HCEC 1CT (cell line): ENCODE measurements at regions not wholly inside any gene's neighbourhood (a gene's known extent, or its start where the extent isn't known, plus 50 kb on each side); places are given as distances from the start of the nearest gene placed in this dataset.
A peak's percentile ranks its signal among the peaks of the same experiment; 100 is the strongest.

Experiments used
- DNase-seq: peaks from one replicate; pipeline ENCODE4 v3.0.0-alpha.2; 2017

DNA sequence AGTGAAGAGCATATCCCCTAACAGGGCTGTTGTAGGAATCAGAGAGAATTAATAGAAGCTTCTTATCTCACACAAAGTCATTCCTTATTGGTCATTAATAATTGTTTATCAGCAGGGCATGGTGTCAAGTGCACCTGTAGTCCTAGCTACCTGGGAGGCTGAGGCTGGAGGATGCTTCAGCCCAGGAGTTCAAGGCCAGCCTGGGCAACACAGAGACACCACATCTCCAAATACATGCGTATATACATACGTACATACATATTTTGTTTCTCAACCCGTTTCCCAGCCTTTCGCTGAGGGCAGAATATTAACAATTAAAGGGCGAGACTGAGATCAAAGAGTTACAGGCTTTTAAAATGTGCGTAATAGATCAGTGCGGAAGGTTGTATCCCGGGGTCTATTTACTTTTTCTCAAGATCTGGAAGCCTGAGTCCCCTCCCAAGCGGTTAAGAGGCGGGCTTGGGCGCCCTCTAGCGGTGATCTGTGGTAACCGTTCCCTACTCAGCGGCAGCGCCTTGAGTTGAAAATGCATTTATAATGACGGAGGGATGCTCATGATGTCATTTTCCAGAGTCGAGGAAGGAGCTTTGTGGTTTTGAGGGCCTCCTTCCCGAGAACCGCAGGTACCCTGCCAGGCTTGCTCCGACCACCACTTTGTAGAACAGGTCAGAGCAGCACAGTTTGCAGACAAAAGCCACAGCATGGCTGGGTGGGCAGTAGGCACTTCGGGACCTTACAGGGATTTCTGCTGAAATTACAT lies 169.6 kb upstream of the GPR12 start:
- DNase-seq, result peak; percentile 39

GRCh38 chr13:26927511-26927910 lies 166.9 kb upstream of the GPR12 start:
- no peak for DNase-seq

DNA sequence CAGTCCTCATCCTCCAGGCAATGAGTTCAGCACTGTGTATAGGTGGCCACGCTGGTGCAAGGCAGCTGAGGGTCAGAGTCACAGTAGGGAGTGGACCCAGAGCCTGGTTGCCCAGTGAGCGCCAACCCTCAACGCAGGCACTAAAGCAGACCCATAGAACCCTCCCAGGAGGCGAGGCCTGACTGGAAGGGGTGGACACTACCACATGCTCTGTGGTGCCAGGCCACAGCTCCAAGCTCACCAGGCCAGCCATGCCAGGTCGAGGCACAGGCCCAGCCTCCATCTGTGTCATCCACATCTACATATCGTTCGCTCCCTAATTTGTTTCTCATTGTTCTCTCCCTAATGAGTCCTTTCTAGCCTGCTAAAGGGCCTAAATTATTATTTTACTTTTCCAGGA lies 165.8 kb upstream of the GPR12 start:
- no peak for DNase-seq

DNA sequence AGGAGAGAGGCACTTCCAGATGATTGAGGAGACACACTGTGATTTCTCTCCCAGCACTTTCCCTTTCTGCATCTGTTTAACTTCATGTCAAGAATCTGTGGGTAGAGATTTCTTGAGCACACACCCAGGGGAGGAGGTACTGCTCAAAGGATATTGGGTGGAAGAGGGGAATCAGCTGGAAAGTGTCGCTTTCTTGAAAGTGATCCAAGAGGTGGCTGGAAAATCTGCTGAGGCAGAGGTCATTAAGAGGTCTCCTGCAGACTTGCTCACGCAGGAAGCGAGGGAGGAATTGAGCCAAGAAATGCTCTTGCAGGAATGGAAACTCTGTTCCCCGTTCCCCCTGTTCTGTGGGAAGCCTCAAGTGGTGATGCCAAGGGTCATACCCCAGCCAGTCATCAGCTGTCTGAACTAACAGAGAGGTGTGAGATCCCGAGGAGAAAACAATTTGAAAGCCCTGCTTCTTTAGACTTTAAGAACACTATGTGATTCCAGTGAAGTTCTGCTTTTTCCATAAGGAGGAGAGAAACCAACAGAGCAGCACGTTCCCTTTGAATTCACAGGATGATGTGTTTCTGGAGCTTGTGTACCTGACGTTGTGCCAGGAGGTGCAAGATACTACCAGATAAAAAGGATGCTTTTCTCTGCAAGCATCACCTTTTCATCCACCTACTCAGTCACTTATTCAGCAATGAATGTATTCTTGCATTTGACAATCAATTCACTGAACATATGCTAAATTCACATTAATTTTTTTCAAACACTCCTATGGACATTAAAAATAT lies 163.4 kb upstream of the GPR12 start:
- peak; percentile 29 for DNase-seq

GRCh38 chr13:26921918-26922317 lies 161.3 kb upstream of the GPR12 start:
- DNase-seq, result no peak

DNA sequence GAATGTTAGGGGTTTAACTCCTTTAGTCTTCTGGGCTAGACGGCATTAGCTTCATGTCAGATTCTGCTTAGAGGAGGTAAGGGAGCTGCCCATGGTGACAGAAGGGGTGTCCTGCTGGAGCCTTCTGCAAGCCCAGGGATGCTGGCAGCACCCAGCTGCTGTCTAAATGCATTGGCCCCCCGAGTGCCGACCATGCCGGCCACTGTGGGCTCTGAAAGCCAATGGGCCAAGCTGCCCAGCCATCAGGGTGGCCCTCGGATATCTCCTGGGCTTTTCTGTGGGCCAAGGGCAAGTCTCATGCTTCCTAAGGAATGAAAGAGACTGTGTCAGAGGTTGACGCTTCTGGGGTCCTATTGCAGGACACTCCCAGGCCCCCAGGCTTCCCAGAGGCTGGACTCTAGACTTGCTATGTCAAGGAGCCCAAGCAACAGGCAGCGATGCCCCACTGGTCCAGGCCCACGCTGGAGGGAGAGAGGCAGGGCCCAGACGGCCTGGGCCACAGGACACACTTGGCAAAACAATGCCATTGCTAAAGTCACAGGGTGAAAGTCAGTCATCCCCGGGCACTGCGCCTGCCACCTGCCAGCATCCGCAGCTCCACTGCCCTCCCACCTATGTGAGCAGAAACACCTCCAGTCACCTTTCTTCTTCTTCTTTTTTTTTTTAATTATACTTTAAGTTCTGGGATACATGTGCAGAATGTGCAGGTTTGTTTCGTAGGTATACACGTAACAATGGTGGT lies 160.2 kb upstream of the GPR12 start:
- no peak for DNase-seq

DNA sequence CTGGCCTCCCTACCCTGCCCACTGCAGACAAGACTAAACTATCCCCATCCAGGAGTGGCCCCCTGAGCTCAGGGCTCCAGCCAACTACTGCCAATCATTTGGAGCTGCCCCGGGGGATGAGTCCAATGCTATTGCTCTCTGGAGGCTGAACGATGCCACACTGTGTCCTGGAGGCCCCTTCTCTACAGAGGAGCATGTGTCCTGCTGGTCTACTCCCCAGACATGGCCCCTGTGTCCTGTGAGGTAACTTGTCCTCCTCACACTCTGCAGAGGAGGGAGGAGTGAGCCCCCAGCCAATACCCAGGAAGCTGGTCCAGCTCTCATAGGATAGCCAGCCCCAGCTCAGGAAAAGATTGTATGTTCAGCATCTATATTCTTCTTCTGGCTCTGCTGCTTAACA lies 159.1 kb upstream of the GPR12 start:
- no peak for DNase-seq

- DNase-seq, result no peak
Observed at GRCh38 chr13:26919311-26919710, 158.7 kb upstream of the GPR12 start.

- DNase-seq, result no peak
Observed at GRCh38 chr13:26914624-26915023, 154.0 kb upstream of the GPR12 start.

- DNase-seq, result no peak
Observed at GRCh38 chr13:26914148-26914547, 153.6 kb upstream of the GPR12 start.

GRCh38 chr13:26910754-26911465 lies 150.3 kb upstream of the GPR12 start:
- no peak for DNase-seq

DNA sequence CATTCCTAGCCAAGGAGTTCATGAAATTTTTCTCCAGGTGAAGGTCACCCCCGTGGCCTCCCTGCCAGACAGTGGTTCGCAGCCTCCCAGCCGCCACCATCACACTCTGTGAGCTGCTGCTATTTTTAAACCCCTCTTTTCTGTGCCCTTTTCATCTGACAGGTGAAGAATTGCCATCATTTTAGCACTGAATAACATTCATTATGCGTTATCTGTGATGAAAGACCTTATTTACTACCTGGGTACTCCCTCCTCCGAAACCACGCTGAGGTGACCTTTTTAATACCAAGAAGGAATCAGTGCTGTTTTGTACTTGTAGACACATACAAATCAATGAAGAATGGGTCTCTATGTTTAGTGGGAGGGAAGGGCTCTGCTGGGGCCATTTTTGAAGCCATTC lies 148.9 kb upstream of the GPR12 start:
- DNase-seq, result no peak

DNA sequence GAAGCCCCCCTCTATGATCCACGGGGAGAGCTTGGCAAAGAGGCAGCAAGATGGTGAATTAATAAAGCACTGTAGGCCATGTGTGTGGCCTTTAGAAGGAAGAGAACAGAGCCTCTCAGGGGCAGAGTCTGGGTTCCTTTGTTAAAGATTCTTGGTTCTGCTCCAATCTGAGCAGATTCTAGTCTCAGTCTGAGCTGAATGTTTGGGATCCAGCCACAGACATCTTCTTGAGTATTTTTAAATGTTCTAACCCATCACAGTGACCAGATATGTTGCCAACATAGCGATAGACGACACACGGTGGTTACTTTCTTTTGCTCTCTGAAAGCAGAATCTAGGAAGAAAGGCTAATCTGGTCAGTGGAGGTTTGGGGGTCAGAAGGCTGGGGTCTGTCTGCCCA lies 147.5 kb upstream of the GPR12 start:
- no peak for DNase-seq

DNA sequence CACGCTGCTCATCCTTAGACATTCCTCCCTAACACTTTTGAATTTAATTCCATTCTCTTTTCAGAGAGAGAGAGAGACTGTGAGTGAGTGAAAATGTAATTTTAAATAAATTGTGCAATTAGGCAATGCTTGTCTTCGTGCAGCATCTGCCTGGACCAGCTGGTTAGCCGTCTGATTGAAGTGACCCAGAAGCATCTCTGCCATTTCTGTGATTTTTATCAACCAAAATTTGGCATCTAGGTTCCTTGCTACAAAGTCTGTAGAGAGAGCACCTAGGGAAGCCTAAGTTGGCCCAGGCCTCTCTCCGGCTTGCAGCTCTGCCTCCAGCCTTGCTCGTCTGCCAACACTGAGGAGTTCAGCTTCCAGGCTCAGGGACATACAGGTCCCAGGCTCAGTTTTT lies 138.6 kb upstream of the GPR12 start:
- DNase-seq, result no peak

DNA sequence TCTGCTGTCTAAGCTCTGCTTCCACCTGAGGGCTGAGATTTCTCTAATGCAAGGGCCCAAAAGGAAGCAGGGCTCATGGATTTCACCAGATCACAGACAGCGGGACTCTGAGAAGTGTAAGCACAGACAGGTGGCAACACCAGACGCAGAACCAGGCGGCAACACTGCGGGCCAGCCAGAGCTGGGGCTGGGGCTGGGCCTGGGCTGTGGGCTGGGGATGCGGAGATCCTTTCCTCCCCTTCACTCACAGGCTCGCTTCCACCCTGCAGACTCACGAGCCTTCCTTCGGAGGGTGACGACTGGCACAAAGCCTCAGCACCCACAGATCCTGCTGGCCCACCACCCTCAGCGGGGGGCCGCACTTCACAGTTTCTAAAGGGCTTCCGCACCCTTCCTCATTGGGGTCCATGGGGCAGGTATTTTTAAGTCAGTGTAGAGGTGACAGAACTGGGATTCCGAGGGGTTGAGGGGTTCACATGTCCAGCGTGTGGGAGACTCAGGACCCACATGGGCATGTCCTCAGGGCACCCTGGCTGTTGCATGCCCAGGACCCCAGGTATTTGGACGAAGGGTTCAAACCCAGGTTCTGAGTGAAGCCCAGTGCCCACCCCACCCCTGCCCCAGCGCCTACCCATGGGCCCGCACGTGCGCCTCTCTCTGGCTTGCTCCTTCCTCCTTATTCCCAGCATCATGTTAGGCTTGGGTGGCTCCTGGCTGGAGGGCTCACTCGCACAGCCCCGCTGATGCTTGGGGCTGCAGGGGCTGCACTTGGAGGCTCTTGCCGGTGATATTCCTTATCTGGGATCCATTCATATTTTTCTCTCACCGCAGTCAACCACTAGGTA lies 137.3 kb upstream of the GPR12 start:
- DNase-seq, result no peak

- DNase-seq, result no peak
Observed at GRCh38 chr13:26896986-26897668, 136.5 kb upstream of the GPR12 start.

DNA sequence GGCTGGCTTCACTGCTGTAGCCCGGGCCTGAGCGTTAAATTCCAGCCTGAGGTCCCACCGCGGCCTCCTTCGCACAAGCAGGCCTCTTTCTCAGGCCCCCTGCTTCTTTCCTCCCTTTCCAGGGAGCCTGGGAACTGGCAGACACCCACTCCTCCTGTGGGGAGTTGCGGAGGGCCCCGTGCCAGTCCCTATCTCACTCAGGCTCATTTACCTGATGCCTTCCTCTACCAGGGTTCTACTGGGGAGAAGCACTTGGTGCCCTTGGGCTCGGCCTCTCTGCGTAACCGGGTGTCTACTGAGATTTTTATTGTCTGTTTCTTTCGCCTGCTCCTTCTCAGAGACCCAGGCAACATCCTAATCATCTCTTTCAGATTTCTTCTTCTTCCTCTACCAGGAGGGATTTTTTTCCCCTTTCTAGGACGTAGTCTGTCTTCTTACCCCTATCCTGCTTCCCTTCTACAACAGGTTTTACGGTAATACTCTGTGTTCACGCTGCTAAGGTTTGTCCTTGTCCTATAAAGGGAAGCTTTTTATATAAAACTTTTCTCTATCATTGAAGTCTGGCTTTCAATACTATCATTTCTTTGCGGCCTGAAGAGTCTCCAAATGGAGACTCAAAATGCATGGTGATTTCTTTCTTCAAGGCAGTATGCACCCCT lies 135.4 kb upstream of the GPR12 start:
- DNase-seq, result no peak

- peak; percentile 15 for DNase-seq
Observed at GRCh38 chr13:26895081-26895807, 134.7 kb upstream of the GPR12 start.

- DNase-seq, result no peak
Observed at GRCh38 chr13:26888632-26889031, 128.0 kb upstream of the GPR12 start.

DNA sequence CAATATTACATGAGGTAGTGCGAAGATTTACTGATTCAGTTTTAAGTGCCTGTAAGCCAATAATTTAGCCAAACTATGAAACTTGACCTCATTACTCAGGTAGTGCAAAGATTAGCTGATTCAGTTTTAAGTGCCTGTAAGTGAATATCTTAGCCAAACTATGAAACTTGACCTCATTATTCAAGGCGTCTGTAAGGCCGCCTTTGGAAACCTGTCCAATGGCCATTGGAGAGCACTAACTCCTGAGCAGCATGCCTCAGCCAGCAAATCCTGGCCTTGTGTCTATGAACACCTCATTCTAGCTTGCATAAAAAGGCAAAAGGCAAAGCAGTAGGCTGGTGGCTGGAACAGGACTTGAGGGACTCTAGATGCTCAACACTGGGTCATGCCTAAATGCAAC lies 127.0 kb upstream of the GPR12 start:
- DNase-seq, result no peak
